Neural progenitor cell (in vitro differentiated cells): ENCODE measurements at regions not wholly inside any gene's neighbourhood (a gene's known extent, or its start where the extent isn't known, plus 50 kb on each side); places are given as distances from the start of the nearest gene placed in this dataset.
A peak's percentile ranks its signal among the peaks of the same experiment; 100 is the strongest.

Source experiments
- DNase-seq: peaks from one replicate; pipeline ENCODE4 v3.0.0-alpha.2; 2016; ENCODE audit warnings: low spot score
- H2AFZ ChIP-seq: fragments of 200-600 bp; sonication (generic); replicated peaks from 2 replicates; pipeline ENCODE4 v1.6.1; 2016; ENCODE audit warnings: antibody characterized with exemption
- H3F3A ChIP-seq: fragments of 200-600 bp; sonication (generic); 2 replicates; pipeline ENCODE4 v1.6.1; 2016; ENCODE audit warnings: antibody characterized with exemption, low read depth
- H3K27ac ChIP-seq: fragments of 200-600 bp; sonication (generic); 2 replicates; pipeline ENCODE4 v1.5.1; 2016; ENCODE audit warnings: mild to moderate bottlenecking
- H3K27me3 ChIP-seq: fragments of 200-600 bp; sonication (generic); 2 replicates; pipeline ENCODE4 v1.6.1; 2016; ENCODE audit warnings: mild to moderate bottlenecking, moderate library complexity
- H3K36me3 ChIP-seq: fragments of 200-600 bp; sonication (generic); 2 replicates; pipeline ENCODE4 v1.5.1; 2016
- H3K4me1 ChIP-seq: fragments of 200-600 bp; sonication (generic); 2 replicates; pipeline ENCODE4 v1.6.1; 2016; ENCODE audit warnings: mixed run types
- H3K4me2 ChIP-seq: fragments of 200-600 bp; sonication (generic); 2 replicates; pipeline ENCODE4 v1.6.1; 2016
- H3K4me3 ChIP-seq: fragments of 200-600 bp; sonication (generic); 2 replicates; pipeline ENCODE4 v1.5.1; 2016
- H3K79me2 ChIP-seq: fragments of 200-600 bp; sonication (generic); 2 replicates; pipeline ENCODE4 v1.6.1; 2016; ENCODE audit warnings: low read depth
- H3K9ac ChIP-seq: fragments of 200-600 bp; sonication (generic); 2 replicates; pipeline ENCODE4 v1.6.1; 2016
- H3K9me3 ChIP-seq: fragments of 200-600 bp; sonication (generic); 2 replicates; pipeline ENCODE4 v1.5.1; 2016; ENCODE audit warnings: low read depth
- H4K20me1 ChIP-seq: fragments of 200-600 bp; sonication (generic); 2 replicates; pipeline ENCODE4 v1.6.1; 2016; ENCODE audit warnings: low read depth
- H3K27ac Mint-ChIP-seq: 3 replicates; pipeline ENCODE4 v1.8.0; 2021; ENCODE audit warnings: mixed read lengths
- H3K27me3 Mint-ChIP-seq: 2 replicates; pipeline ENCODE4 v1.8.0; 2022; ENCODE audit warnings: low read depth, mild to moderate bottlenecking, inconsistent platforms, moderate library complexity, mixed read lengths; ENCODE audit not compliant: insufficient read depth
- H3K36me3 Mint-ChIP-seq: 3 replicates; pipeline ENCODE4 v1.8.0; 2021; ENCODE audit warnings: mixed read lengths
- H3K4me1 Mint-ChIP-seq: 3 replicates; pipeline ENCODE4 v1.8.0; 2021; ENCODE audit warnings: mixed read lengths
- H3K4me3 Mint-ChIP-seq: 3 replicates; pipeline ENCODE4 v1.8.0; 2021; ENCODE audit warnings: mild to moderate bottlenecking, moderate library complexity, mixed read lengths
- H3K9me3 Mint-ChIP-seq: 3 replicates; pipeline ENCODE4 v1.8.0; 2020; ENCODE audit warnings: mixed read lengths
- CTCF ChIP-seq: fragments of 200-600 bp; sonication (generic); IDR thresholded peaks from 2 replicates; pipeline ENCODE4 v1.5.1; 2017; ENCODE audit warnings: antibody characterized with exemption, mild to moderate bottlenecking
- EZH2 ChIP-seq: fragments of 200-600 bp; sonication (generic); IDR thresholded peaks from 2 replicates; pipeline ENCODE4 v1.6.1; 2017; ENCODE audit warnings: antibody characterized with exemption, mild to moderate bottlenecking, moderate library complexity
- EZH2phosphoT487 ChIP-seq: fragments of 200-600 bp; sonication (generic); IDR thresholded peaks from 2 replicates; pipeline ENCODE4 v1.6.1; 2017; ENCODE audit warnings: antibody characterized with exemption

GRCh38 chr14:98963610-98964009 lies 308.4 kb downstream of the BCL11B start:
- H4K20me1 ChIP-seq, result no peaks in the 10 kb centered on the region
- TF ChIP-seq EZH2, result no peak
- no peak for TF ChIP-seq CTCF
- no peak for TF ChIP-seq EZH2phosphoT487
- no peaks in the 10 kb centered on the region for H3K36me3 ChIP-seq
- no peaks in the 10 kb centered on the region for H3F3A ChIP-seq
- no peaks in the 10 kb centered on the region for H3K9me3 ChIP-seq
- no peak overlapping the region for H3K4me2 ChIP-seq
- DNase-seq, result no peak
- H3K4me1 Mint-ChIP-seq, result no peaks in the 10 kb centered on the region
- H3K27me3 Mint-ChIP-seq, result peaks cover 2% of the 10 kb centered on the region
- H3K27me3 ChIP-seq, result no peaks in the 10 kb centered on the region
- H3K9me3 Mint-ChIP-seq, result peaks cover 2% of the 10 kb centered on the region
- H3K27ac ChIP-seq, result no peak overlapping the region
- H3K9ac ChIP-seq, result no peak overlapping the region
- no peak overlapping the region for H3K4me3 ChIP-seq
- H3K4me1 ChIP-seq, result no peaks in the 10 kb centered on the region
- H3K27ac Mint-ChIP-seq, result no peak overlapping the region
- H3K36me3 Mint-ChIP-seq, result no peaks in the 10 kb centered on the region
- H2AFZ ChIP-seq, result no peak overlapping the region
- H3K4me3 Mint-ChIP-seq, result no peak overlapping the region
- no peaks in the 10 kb centered on the region for H3K79me2 ChIP-seq

- H3K27me3 Mint-ChIP-seq, result peaks cover 2% of the 10 kb centered on the region
- Histone ChIP-seq H2AFZ (no peak overlapping the region), H3K4me2 (no peak overlapping the region), H3F3A (no peaks in the 10 kb centered on the region), H3K9ac (no peak overlapping the region), H4K20me1 (no peaks in the 10 kb centered on the region), H3K27ac (no peak overlapping the region), H3K9me3 (no peaks in the 10 kb centered on the region), H3K27me3 (no peaks in the 10 kb centered on the region), H3K4me1 (no peaks in the 10 kb centered on the region), H3K4me3 (no peak overlapping the region), H3K79me2 (no peaks in the 10 kb centered on the region), H3K36me3 (no peaks in the 10 kb centered on the region)
- no peak overlapping the region for H3K4me3 Mint-ChIP-seq
- no peak overlapping the region for H3K27ac Mint-ChIP-seq
- H3K9me3 Mint-ChIP-seq, result peaks cover 2% of the 10 kb centered on the region
- no peak for TF ChIP-seq EZH2phosphoT487
- no peak for TF ChIP-seq EZH2
- no peak for TF ChIP-seq CTCF
- no peaks in the 10 kb centered on the region for H3K4me1 Mint-ChIP-seq
- H3K36me3 Mint-ChIP-seq, result no peaks in the 10 kb centered on the region
- DNase-seq, result no peak
Measured at GRCh38 chr14:98964171-98964570, 307.8 kb downstream of the BCL11B start.

GRCh38 chr14:98965076-98965475 lies 306.9 kb downstream of the BCL11B start:
- H3K4me1 Mint-ChIP-seq, result no peaks in the 10 kb centered on the region
- no peak overlapping the region for H3K4me3 Mint-ChIP-seq
- Histone ChIP-seq H3K4me2 (no peak overlapping the region), H3K4me3 (no peak overlapping the region), H3K4me1 (no peaks in the 10 kb centered on the region), H4K20me1 (no peaks in the 10 kb centered on the region), H2AFZ (no peak overlapping the region), H3F3A (no peaks in the 10 kb centered on the region), H3K9me3 (no peaks in the 10 kb centered on the region), H3K9ac (no peak overlapping the region), H3K36me3 (no peaks in the 10 kb centered on the region), H3K27ac (no peak overlapping the region), H3K27me3 (no peaks in the 10 kb centered on the region), H3K79me2 (no peaks in the 10 kb centered on the region)
- H3K27ac Mint-ChIP-seq, result peak overlapping the region; percentile 38
- TF ChIP-seq EZH2phosphoT487 (no peak), EZH2 (no peak), CTCF (no peak)
- no peaks in the 10 kb centered on the region for H3K36me3 Mint-ChIP-seq
- H3K9me3 Mint-ChIP-seq, result peaks cover 2% of the 10 kb centered on the region
- peaks cover 2% of the 10 kb centered on the region for H3K27me3 Mint-ChIP-seq
- no peak for DNase-seq

GRCh38 chr14:98966016-98966415 lies 306.0 kb downstream of the BCL11B start:
- Mint-ChIP-seq H3K4me1 (no peaks in the 10 kb centered on the region), H3K4me3 (no peak overlapping the region), H3K36me3 (no peaks in the 10 kb centered on the region), H3K27ac (no peak overlapping the region), H3K9me3 (peaks cover 2% of the 10 kb centered on the region), H3K27me3 (peaks cover 2% of the 10 kb centered on the region)
- Histone ChIP-seq H3K27ac (no peak overlapping the region), H3K4me1 (no peaks in the 10 kb centered on the region), H3K79me2 (no peaks in the 10 kb centered on the region), H3K9me3 (no peaks in the 10 kb centered on the region), H3K27me3 (no peaks in the 10 kb centered on the region), H4K20me1 (no peaks in the 10 kb centered on the region), H3K36me3 (no peaks in the 10 kb centered on the region), H2AFZ (no peak overlapping the region), H3K9ac (no peak overlapping the region), H3K4me3 (no peak overlapping the region), H3K4me2 (no peak overlapping the region), H3F3A (no peaks in the 10 kb centered on the region)
- no peak for TF ChIP-seq EZH2
- DNase-seq, result no peak
